ENCODE measurements at regions not wholly inside any gene's neighbourhood (a gene's known extent, or its start where the extent isn't known, plus 50 kb on each side); places are given as distances from the start of the nearest gene placed in this dataset.

- TF ChIP-seq CTCF (IDR thresholded peaks at IDR 0.05; ENCODE audit: low read depth, low read length, poor library complexity, severe bottlenecking) (no peak), EZH2phosphoT487 (IDR thresholded peaks at IDR 0.05; ENCODE audit: borderline replicate concordance, low read length) (no peak)
Measured at GRCh38 chr22:49491726-49492125, 335.9 kb downstream of the BRD1 start.
